Panc1 (cell line): ENCODE measurements at regions not wholly inside any gene's neighbourhood (a gene's known extent, or its start where the extent isn't known, plus 50 kb on each side); places are given as distances from the start of the nearest gene placed in this dataset.
"Not testable (repeated sequence)": the region's sequence is repeated elsewhere in the genome, so short reads cannot be mapped to it uniquely, and the experiment has no call there.

Experiments
- ATAC-seq: fragments of 200-7000 bp; cut with Tn5 transposase; 2 replicates; pipeline ENCODE4 v1.9.1; 2020; ENCODE audit warnings: mild to moderate bottlenecking, moderate library complexity
- BruUV-seq: library from RNA; stranded (reverse); fragments of 400-500 nt; replicated peaks from 2 replicates; lab custom pipeline; 2021; lab: Mats Ljungman, UMichigan
- CTCF ChIA-PET: fragments of 300-600 bp; sonication (Branson Sonifier 250); formaldehyde crosslinking; loops from one replicate; lab custom pipeline; 2022; ENCODE audit warnings: antibody characterized with exemption; lab: Charles Lee
- POLR2A ChIA-PET: fragments of 300-600 bp; sonication (Branson Sonifier 250); formaldehyde crosslinking; loops from one replicate; lab custom pipeline; 2022; ENCODE audit warnings: antibody characterized with exemption; lab: Charles Lee
- DNase-seq: peaks from one replicate; pipeline ENCODE4 v3.0.0-alpha.2; 2010; ENCODE audit warnings: low read depth, low spot score
- H3K27ac ChIP-seq: 2 replicates; pipeline ENCODE4 v1.5.1; 2011; ENCODE audit warnings: mild to moderate bottlenecking, low read length, inconsistent platforms
- H3K27me3 ChIP-seq: fragments of 200-500 bp; sonication (Bioruptor generic); 2 replicates; pipeline ENCODE4 v1.6.0; 2014; ENCODE audit warnings: low read length, inconsistent platforms; ENCODE audit not compliant: control insufficient read depth, insufficient read depth
- H3K36me3 ChIP-seq: fragments of 200-500 bp; sonication (Bioruptor generic); 2 replicates; pipeline ENCODE4 v1.5.1; 2014; ENCODE audit warnings: inconsistent platforms, mild to moderate bottlenecking, low read length, moderate library complexity; ENCODE audit not compliant: control insufficient read depth, insufficient read depth
- H3K4me1 ChIP-seq: 2 replicates; pipeline ENCODE4 v1.5.1; 2011; ENCODE audit warnings: inconsistent platforms, mild to moderate bottlenecking, low read length, moderate library complexity; ENCODE audit not compliant: control insufficient read depth, insufficient read depth
- H3K4me3 ChIP-seq, 2 experiments: 2 replicates each; pipeline ENCODE4 v1.5.1; 2011 to 2012; ENCODE audit warnings: low read depth in 2 of 2, low read length in 2 of 2, mild to moderate bottlenecking in 2 of 2, inconsistent platforms in 1 of 2, moderate library complexity in 1 of 2
- H3K9me3 ChIP-seq: fragments of 200-500 bp; sonication (Bioruptor generic); 2 replicates; pipeline ENCODE4 v1.5.1; 2014; ENCODE audit warnings: low read depth, mild to moderate bottlenecking, inconsistent platforms, low read length, moderate library complexity; ENCODE audit not compliant: control insufficient read depth, insufficient read depth
- POLR2AphosphoS5 ChIP-seq: IDR thresholded peaks from 2 replicates; pipeline ENCODE4 v1.6.1; 2012; ENCODE audit warnings: mild to moderate bottlenecking, low read depth, low read length, moderate library complexity
- SIN3A ChIP-seq: IDR thresholded peaks from 2 replicates; pipeline ENCODE4 v1.6.1; 2012; ENCODE audit warnings: low read depth, mild to moderate bottlenecking, low read length, moderate library complexity, borderline replicate concordance; ENCODE audit not compliant: insufficient read depth
- TCF7L2 ChIP-seq: IDR thresholded peaks from 2 replicates; pipeline ENCODE4 v1.6.1; 2011; ENCODE audit warnings: mild to moderate bottlenecking, low read depth, low read length, inconsistent platforms
- in situ Hi-C: cut with HindIII; loops from 2 replicates; pipeline ENCODE4 v1.10.0; 2016; ENCODE audit warnings: low sequenced_read_pairs, low pct_unique_long_range_greater_than_20kb
- intact Hi-C: fragments of 100-400 bp; cut with micrococcal nuclease; formaldehyde crosslinking; loops from one replicate; pipeline ENCODE4 v1.10.0; 2022; ENCODE audit not compliant: unreplicated experiment
- TF ChIP-seq, protein P1 (sequence below), 2 experiments: IDR thresholded peaks; 2 replicates each; pipeline ENCODE4 v1.6.1; 2011 to 2012; ENCODE audit warnings: low read depth in 2 of 2, control low read depth in 1 of 2, low read length in 1 of 2, mild to moderate bottlenecking in 1 of 2, moderate library complexity in 1 of 2; ENCODE audit not compliant: insufficient read depth in 1 of 2
- TF ChIP-seq, protein P2 (sequence below): fragments of 450-650 bp; IDR thresholded peaks from 2 replicates; pipeline ENCODE4 v1.5.1; 2017; ENCODE audit warnings: mild to moderate bottlenecking

- H3K27me3 ChIP-seq, H3K27ac ChIP-seq, H3K4me3 ChIP-seq, H3K9me3 ChIP-seq, POLR2A ChIA-PET, H3K4me1 ChIP-seq, CTCF ChIA-PET, H3K36me3 ChIP-seq, DNase-seq, BruUV-seq, ATAC-seq, in situ Hi-C loops: not testable (repeated sequence)
- intact Hi-C loops: loop anchor here (5.0 kb wide), 1 partner anchor 48 kb away; no protein-coding TSS in a partner anchor
Measured at GRCh38 chr1:14419778-14420218, 178.7 kb upstream of the KAZN start.

GRCh38 chr1:14420686-14421085 lies 177.8 kb upstream of the KAZN start:
- no TSS peak for BruUV-seq
- TF ChIP-seq SIN3A (no peak), POLR2AphosphoS5 (no peak)
- H3K27me3 ChIP-seq: no peaks in the 10 kb centered on the region
- in situ Hi-C loops (no loop called here), intact Hi-C loops (no loop called here)
- ATAC-seq (no peak), DNase-seq (no peak)
- H3K36me3 ChIP-seq: no peaks in the 10 kb centered on the region
- CTCF ChIA-PET: no interaction called here
- H3K27ac ChIP-seq: no peak overlapping the region
- H3K9me3 ChIP-seq: no peaks in the 10 kb centered on the region
- no peaks in the 10 kb centered on the region for H3K4me1 ChIP-seq
- H3K4me3 ChIP-seq: no peak overlapping the region
- POLR2A ChIA-PET: no interaction called here

- intact Hi-C loops: no loop called here
- in situ Hi-C loops: no loop called here
Measured at GRCh38 chr1:14421295-14421976, 177.0 kb upstream of the KAZN start.

More at GRCh38 chr1:14421295-14421976, 177.0 kb upstream of the KAZN start:
- BruUV-seq: no TSS peak
- TF ChIP-seq SIN3A (no peak), POLR2AphosphoS5 (no peak), TCF7L2 (no peak)
- TF ChIP-seq, protein P1, sequence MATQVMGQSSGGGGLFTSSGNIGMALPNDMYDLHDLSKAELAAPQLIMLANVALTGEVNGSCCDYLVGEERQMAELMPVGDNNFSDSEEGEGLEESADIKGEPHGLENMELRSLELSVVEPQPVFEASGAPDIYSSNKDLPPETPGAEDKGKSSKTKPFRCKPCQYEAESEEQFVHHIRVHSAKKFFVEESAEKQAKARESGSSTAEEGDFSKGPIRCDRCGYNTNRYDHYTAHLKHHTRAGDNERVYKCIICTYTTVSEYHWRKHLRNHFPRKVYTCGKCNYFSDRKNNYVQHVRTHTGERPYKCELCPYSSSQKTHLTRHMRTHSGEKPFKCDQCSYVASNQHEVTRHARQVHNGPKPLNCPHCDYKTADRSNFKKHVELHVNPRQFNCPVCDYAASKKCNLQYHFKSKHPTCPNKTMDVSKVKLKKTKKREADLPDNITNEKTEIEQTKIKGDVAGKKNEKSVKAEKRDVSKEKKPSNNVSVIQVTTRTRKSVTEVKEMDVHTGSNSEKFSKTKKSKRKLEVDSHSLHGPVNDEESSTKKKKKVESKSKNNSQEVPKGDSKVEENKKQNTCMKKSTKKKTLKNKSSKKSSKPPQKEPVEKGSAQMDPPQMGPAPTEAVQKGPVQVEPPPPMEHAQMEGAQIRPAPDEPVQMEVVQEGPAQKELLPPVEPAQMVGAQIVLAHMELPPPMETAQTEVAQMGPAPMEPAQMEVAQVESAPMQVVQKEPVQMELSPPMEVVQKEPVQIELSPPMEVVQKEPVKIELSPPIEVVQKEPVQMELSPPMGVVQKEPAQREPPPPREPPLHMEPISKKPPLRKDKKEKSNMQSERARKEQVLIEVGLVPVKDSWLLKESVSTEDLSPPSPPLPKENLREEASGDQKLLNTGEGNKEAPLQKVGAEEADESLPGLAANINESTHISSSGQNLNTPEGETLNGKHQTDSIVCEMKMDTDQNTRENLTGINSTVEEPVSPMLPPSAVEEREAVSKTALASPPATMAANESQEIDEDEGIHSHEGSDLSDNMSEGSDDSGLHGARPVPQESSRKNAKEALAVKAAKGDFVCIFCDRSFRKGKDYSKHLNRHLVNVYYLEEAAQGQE (IDR thresholded peaks at IDR 0.05; ENCODE audit: insufficient read depth in 1 of 2, low read depth in 2 of 2, low read length in 1 of 2): no peak
- TF ChIP-seq, protein P2, sequence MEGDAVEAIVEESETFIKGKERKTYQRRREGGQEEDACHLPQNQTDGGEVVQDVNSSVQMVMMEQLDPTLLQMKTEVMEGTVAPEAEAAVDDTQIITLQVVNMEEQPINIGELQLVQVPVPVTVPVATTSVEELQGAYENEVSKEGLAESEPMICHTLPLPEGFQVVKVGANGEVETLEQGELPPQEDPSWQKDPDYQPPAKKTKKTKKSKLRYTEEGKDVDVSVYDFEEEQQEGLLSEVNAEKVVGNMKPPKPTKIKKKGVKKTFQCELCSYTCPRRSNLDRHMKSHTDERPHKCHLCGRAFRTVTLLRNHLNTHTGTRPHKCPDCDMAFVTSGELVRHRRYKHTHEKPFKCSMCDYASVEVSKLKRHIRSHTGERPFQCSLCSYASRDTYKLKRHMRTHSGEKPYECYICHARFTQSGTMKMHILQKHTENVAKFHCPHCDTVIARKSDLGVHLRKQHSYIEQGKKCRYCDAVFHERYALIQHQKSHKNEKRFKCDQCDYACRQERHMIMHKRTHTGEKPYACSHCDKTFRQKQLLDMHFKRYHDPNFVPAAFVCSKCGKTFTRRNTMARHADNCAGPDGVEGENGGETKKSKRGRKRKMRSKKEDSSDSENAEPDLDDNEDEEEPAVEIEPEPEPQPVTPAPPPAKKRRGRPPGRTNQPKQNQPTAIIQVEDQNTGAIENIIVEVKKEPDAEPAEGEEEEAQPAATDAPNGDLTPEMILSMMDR: no peak
- ATAC-seq: no peak
- Histone ChIP-seq H3K36me3 (no peaks in the 10 kb centered on the region), H3K27ac (no peak overlapping the region), H3K4me3 (no peak overlapping the region), H3K4me1 (no peaks in the 10 kb centered on the region), H3K9me3 (no peaks in the 10 kb centered on the region), H3K27me3 (no peaks in the 10 kb centered on the region)
- no peak for DNase-seq
- ChIA-PET POLR2A (no interaction called here), CTCF (no interaction called here)
